Muscle of leg (tissue), 3 donors: ENCODE measurements at regions not wholly inside any gene's neighbourhood (a gene's known extent, or its start where the extent isn't known, plus 50 kb on each side); places are given as distances from the start of the nearest gene placed in this dataset.

Experiments used
- DNase-seq: peaks from one replicate; pipeline ENCODE4 v3.0.0; 2013
- H3K27ac ChIP-seq: one replicate; pipeline ENCODE4 v1.5.1; 2013; ENCODE audit warnings: mild to moderate bottlenecking, low read length, control low read depth
- H3K27me3 ChIP-seq: one replicate; pipeline ENCODE4 v1.6.1; 2013; ENCODE audit warnings: low read length; ENCODE audit not compliant: control insufficient read depth, insufficient read depth
- H3K36me3 ChIP-seq: one replicate; pipeline ENCODE4 v1.6.1; 2013; ENCODE audit warnings: low read length; ENCODE audit not compliant: control insufficient read depth, insufficient read depth
- H3K4me1 ChIP-seq: one replicate; pipeline ENCODE4 v1.6.1; 2013; ENCODE audit warnings: low read length; ENCODE audit not compliant: control insufficient read depth, insufficient read depth
- H3K4me3 ChIP-seq: one replicate; pipeline ENCODE4 v1.5.1; 2013; ENCODE audit warnings: low read length, control low read depth
- H3K9me3 ChIP-seq: replicated peaks from 2 replicates; pipeline ENCODE4 v1.6.1; 2013; ENCODE audit warnings: low read depth, low read length; ENCODE audit not compliant: control insufficient read depth
- WGBS: methylation state at CpG from one replicate; pipeline ENCODE4 v1.1.5; 2013; ENCODE audit warnings: missing lambda C conversion rate; ENCODE audit not compliant: insufficient coverage; 5-methylcytosine and 5-hydroxymethylcytosine counted together

- Histone ChIP-seq H3K4me1 (no peaks in the 10 kb centered on the region), H3K27ac (no peak overlapping the region), H3K9me3 (no peaks in the 10 kb centered on the region), H3K27me3 (no peaks in the 10 kb centered on the region), H3K4me3 (no peak overlapping the region), H3K36me3 (no peaks in the 10 kb centered on the region)
- no peak for DNase-seq
- WGBS = 92% methylated on average over 2 of the region's 2 CpGs
Measured at GRCh38 chr6:12590901-12591300, 125.7 kb upstream of the PHACTR1 start.

GRCh38 chr6:12592634-12593033, 123.9 kb upstream of the PHACTR1 start:
- no peaks in the 10 kb centered on the region for H3K27me3 ChIP-seq
- peak; percentile 3 for DNase-seq
- H3K4me3 ChIP-seq = no peak overlapping the region
- H3K36me3 ChIP-seq = no peaks in the 10 kb centered on the region
- H3K9me3 ChIP-seq = no peaks in the 10 kb centered on the region
- WGBS = no CpG with 5 or more reads among the region's 4 CpGs
- no peaks in the 10 kb centered on the region for H3K4me1 ChIP-seq
- H3K27ac ChIP-seq = no peak overlapping the region

- Histone ChIP-seq H3K27me3 (no peaks in the 10 kb centered on the region), H3K4me3 (no peak overlapping the region), H3K4me1 (no peaks in the 10 kb centered on the region), H3K27ac (no peak overlapping the region), H3K9me3 (no peaks in the 10 kb centered on the region), H3K36me3 (no peaks in the 10 kb centered on the region)
- WGBS = 75% methylated on average over 6 of the region's 12 CpGs
- no peak for DNase-seq
Measured at GRCh38 chr6:12593771-12594529, 122.6 kb upstream of the PHACTR1 start.

GRCh38 chr6:12594530-12594893, 122.1 kb upstream of the PHACTR1 start:
- Histone ChIP-seq H3K9me3 (no peaks in the 10 kb centered on the region), H3K27ac (no peak overlapping the region), H3K4me3 (no peak overlapping the region), H3K36me3 (no peaks in the 10 kb centered on the region), H3K27me3 (no peaks in the 10 kb centered on the region), H3K4me1 (no peaks in the 10 kb centered on the region)
- no peak for DNase-seq
- WGBS = 94% methylated on average over 2 of the region's 3 CpGs

DNA sequence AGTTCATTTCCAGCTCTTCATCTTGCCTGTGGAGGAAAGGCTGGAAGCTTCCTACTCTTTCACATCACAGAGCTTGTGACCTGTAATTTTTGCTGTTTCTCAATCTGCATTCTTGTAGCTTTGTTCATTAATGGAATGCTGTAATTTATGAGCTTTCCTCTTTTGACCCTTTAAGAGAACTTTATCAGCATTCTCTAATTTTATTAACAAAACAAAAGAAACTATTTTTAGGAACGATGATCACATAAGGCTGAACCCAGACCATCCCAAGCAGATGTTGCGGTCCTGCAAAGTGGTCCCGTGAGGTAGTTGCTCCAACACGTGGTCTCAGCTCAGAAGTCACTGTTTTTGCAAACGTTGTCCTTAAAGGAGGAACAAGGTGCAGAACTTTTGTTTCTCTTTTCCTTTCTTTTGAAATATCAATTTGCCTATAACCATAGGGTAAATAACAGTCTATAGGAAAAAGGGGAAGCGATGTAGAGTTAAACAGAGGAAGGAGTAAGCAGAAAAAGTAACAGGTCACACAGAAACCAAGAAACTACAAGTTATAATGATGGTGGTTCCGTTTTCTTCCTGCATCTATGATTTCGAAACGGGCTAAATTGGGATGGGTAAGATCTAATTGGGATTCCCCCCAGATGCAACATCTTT, 121.3 kb upstream of the PHACTR1 start:
- Histone ChIP-seq H3K36me3 (no peaks in the 10 kb centered on the region), H3K9me3 (no peaks in the 10 kb centered on the region), H3K4me1 (no peaks in the 10 kb centered on the region), H3K27ac (no peak overlapping the region), H3K4me3 (no peak overlapping the region), H3K27me3 (no peaks in the 10 kb centered on the region)
- peak; percentile 58 for DNase-seq
- WGBS = 40% methylated on average over 1 of the region's 9 CpGs

DNA sequence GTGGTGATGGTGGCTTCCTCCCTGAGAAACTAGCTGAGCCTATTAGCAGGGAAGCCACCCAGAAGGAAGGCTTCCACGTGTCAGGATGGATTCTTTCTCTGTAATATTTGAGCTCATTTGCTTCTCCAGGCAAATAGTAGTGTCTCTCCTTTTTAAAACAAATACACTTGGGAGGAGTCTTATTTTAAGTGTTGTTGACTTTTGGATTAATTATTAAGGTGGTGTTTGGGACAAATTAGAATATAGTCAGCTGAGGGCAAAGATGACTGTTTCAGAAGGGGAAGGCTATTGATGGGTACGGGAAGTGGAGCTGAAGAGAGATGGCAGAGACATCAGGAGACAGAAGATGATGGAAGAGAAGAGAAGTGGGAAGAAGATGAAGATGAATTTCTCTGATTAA, 119.8 kb upstream of the PHACTR1 start:
- Histone ChIP-seq H3K4me3 (no peak overlapping the region), H3K36me3 (no peaks in the 10 kb centered on the region), H3K9me3 (no peaks in the 10 kb centered on the region), H3K27me3 (no peaks in the 10 kb centered on the region), H3K4me1 (no peaks in the 10 kb centered on the region), H3K27ac (no peak overlapping the region)
- no peak for DNase-seq
- no CpG with 5 or more reads among the region's 2 CpGs for whole genome bisulfite sequencing

- Histone ChIP-seq H3K4me3 (no peak overlapping the region), H3K9me3 (no peaks in the 10 kb centered on the region), H3K36me3 (no peaks in the 10 kb centered on the region), H3K27me3 (no peaks in the 10 kb centered on the region), H3K27ac (no peak overlapping the region), H3K4me1 (no peaks in the 10 kb centered on the region)
- no CpG with 5 or more reads among the region's 2 CpGs for WGBS
- no peak for DNase-seq
Measured at GRCh38 chr6:12598919-12599318, 117.6 kb upstream of the PHACTR1 start.

- Histone ChIP-seq H3K27me3 (no peaks in the 10 kb centered on the region), H3K9me3 (no peaks in the 10 kb centered on the region), H3K36me3 (no peaks in the 10 kb centered on the region), H3K27ac (no peak overlapping the region), H3K4me3 (no peak overlapping the region), H3K4me1 (no peaks in the 10 kb centered on the region)
- no CpG with 5 or more reads among the region's 3 CpGs for WGBS
- peak; percentile 44 for DNase-seq
Measured at GRCh38 chr6:12601881-12602280, 114.7 kb upstream of the PHACTR1 start.

- Histone ChIP-seq H3K36me3 (no peaks in the 10 kb centered on the region), H3K4me3 (no peak overlapping the region), H3K27ac (no peak overlapping the region), H3K27me3 (no peaks in the 10 kb centered on the region), H3K9me3 (no peaks in the 10 kb centered on the region), H3K4me1 (no peaks in the 10 kb centered on the region)
- DNase-seq = no peak
- 74% methylated on average over 3 of the region's 3 CpGs for WGBS
Measured at GRCh38 chr6:12602342-12602741, 114.2 kb upstream of the PHACTR1 start.

GRCh38 chr6:12602951-12603672, 113.5 kb upstream of the PHACTR1 start:
- WGBS = 100% methylated on average over 1 of the region's 6 CpGs
- Histone ChIP-seq H3K27ac (no peak overlapping the region), H3K9me3 (no peaks in the 10 kb centered on the region), H3K36me3 (no peaks in the 10 kb centered on the region), H3K27me3 (no peaks in the 10 kb centered on the region), H3K4me1 (no peaks in the 10 kb centered on the region), H3K4me3 (no peak overlapping the region)
- peak; percentile 69 for DNase-seq
